AG20443 (cell line): ENCODE measurements at regions not wholly inside any gene's neighbourhood (a gene's known extent, or its start where the extent isn't known, plus 50 kb on each side); places are given as distances from the start of the nearest gene placed in this dataset.

ENCODE experiments used
- DNase-seq: peaks from one replicate; pipeline ENCODE4 v3.0.0; 2012; ENCODE audit warnings: low spot score, mixed read lengths

DNA sequence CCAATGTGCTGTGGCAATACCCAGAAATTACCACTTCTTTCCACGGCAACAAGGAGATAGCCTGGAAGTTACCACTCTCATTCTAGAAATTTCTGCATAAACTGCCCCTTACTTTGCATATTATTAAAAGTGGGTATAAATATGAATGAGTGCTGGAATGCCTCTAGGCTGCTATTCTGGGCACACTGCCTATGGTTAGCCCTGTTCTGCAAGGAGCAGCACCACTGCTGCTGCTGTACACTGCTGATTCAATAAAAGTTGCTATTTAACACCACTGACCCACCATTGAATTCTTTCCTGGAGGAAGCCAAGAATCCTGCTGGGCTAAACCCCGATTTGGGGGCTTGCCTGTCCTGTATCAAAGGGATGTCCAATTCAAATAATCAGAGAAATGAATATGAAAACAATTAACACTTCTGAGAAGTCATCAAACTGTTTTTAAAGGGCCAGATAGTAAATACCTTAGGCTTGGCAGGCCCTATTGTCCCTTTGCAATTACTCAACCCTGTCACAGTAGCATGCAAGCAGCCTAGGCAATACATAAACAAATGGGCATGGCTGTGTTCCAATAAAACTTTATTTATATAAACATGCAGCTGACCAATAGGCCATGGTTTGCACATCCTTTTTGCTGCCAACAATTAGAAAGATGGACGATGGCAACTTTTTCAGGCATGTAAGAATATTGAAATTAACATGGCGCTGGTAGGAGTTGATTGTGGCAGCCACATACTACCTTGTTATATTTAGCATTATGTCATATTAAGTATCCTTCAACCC lies 369.4 kb upstream of the B3GALT2 start:
- DNase-seq: no peak

DNA sequence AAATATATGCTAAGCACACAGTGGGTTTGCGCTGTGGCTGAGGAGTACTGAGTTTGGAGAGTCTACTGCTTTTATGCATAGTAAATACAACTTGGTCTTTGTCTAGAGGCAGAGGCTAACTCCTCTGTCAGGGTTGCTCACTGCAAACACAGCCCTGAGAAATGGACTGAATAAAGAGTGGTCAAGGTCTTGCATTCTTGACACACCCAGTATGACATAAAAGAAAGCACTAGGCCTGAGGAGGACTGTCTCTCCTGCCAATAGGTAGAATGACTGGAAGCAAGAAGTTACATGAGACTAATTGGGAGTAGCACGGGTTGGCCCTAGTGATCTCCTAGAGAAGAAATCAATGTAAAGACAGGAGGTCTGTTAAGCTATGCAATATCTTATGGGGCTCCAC lies 367.2 kb upstream of the B3GALT2 start:
- DNase-seq: no peak

DNA sequence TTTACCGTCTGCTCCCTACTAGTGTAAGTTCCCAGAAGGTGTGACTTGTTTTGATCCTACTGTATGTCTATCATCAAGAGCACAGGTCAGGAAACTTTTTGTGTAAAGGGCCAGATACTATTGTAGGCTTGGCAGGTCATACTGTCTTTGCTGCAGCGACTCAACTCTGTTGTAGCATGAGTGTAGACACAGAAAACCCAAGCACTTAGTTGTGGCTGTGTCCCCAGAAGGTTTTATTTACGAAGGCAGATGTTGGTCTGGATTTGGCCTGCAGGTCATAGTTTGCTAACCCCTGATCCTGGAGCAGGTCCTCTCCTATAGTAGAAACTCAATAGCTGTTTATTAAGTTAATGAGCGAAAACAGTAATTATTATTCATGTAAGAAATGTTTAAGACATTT lies 365.9 kb upstream of the B3GALT2 start:
- DNase-seq: no peak

DNA sequence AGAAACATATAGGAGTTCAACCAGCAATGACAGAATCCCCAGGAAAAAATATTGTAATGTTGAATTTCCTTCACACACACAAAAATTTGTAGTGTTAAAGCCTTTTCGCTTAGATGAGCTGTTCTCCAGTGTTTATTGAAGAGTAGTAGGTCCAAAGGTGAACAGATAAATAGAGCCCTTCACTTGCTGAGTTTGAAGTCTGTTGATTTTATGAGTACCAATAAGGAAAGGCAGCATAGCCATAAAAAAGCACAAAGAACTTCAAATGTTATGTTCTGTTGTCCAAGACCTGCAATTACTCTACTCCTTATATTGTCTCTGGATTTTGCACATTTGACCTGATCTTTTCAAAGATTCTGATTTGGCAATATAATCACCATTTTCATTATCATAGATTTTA lies 362.7 kb upstream of the B3GALT2 start:
- DNase-seq: no peak

DNA sequence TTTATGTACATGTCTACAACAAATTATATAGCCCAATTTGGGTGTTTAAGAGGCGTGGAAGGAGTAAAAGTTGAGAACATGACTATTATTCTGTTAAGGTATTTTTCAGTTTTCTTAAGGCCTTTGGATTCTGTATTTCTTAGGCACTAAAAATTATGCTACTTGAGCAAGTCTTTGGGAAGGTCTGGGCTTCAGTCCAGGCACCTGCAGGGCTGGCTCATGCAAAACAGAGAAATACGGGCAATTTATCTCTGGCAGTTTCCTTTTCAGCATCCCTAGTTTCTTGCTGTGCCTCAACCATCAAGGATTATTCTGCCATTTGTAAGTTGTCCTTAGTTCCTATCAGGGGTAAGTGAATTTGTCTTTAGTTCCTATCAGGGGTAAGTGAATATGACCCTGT lies 358.8 kb upstream of the B3GALT2 start:
- no peak for DNase-seq

DNA sequence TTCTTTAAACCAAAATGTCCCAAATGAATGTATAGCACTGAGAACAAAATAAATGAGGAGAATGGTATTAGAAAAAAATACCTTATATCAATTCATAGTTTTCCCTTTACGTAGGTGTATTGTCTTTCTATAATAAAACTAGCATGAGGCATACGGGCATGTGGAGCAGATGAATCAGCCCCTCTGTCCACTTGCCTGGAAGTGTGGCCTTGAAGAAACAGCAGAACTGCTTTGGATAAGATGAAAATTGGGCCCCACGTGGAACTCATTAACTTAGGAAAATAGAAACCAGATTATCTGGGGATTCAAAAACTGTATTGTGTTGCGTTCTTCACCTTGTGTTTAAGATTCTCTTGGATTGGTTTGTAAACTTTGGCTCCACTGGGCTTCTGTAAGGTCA lies 356.8 kb upstream of the B3GALT2 start:
- DNase-seq: peak; percentile 32

DNA sequence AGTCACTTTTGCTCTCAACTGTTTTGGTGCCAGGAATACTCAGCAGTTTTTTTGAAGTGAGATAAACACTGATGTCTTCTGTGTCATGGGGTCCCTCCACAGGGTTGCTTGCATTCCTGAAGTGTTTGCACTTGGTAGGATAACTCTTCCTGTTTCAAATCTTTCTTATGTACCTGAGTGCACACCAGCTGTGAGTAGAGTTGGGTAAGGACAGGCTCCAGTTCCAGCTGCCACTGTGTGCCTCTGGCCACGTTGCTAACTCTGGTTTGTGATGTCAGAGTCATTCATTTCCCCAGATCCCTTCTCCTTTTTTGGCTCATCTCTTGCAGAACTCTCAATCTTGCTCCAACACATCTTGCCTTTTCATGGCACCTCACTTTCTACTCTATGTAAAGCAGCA lies 356.3 kb upstream of the B3GALT2 start:
- DNase-seq: no peak

DNA sequence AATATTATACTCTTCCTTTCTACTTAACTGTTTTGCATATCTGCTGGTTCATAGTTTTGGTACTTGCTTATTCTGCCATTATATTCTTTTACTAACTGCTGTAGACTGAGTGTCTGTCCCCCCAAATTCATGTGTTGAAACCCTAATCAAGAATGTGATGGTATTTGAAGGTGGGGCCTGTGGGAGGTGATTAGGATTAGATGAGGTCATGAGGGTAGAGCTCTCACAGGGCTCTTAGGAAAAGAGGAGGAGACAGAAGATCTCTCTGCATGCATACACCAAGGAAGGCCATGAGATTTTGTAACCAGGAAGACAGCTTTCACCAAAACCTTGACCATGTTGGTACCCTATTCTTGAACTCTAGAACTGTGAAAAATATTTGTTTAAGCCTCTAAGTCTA lies 354.1 kb upstream of the B3GALT2 start:
- DNase-seq: no peak

DNA sequence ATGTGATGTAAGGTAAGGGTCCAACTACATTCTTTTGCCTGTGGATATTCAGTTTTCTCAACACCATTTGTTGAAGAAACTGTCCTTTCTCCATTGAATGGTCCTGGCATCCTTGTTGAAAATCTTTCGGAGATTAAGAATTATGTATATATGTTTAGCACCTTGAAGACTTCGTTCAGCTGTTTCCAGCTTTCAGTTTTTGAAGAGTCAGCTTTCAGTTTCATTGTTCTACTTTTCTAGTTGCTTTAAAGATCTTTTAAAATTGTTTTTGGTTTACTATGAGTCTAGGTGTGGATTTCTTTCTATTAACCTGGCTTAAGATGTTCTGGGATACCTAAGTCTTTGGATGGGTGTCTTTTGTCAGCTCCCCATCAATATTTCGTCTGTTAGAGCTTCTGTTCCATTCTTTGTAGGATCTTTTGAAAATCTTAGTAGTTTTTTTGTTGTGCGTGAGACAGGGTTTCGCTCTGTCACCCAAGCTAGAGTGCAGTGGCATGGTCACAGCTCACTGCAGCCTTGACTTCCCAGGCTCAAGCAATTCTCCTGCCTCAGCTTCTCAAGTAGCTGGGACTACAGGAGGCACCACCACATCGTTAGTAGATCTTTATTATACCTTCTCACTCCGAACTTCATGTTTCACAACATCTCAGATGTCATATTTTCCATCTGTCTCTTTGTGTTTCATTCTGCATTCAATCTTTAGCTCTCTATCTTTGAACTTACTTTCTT lies 353.5 kb upstream of the B3GALT2 start:
- no peak for DNase-seq

DNA sequence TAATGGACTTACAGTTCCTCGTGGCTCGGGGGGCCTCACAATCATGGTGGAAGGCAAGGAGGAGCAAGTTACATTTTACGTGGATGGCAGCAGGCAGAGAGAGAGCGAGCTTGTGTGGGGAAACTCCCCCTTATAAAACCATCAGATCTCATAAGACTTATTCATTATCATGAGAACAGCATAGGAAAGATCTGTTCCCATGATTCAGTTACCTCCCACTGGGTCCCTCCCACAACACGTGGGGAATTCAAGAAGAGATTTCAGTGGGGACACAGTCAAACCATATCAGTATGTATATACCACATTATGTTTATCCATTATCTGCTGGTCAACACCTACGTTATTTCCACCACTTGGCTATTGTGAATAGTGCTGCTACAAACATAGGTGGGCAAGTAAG lies 352.3 kb upstream of the B3GALT2 start:
- no peak for DNase-seq

DNA sequence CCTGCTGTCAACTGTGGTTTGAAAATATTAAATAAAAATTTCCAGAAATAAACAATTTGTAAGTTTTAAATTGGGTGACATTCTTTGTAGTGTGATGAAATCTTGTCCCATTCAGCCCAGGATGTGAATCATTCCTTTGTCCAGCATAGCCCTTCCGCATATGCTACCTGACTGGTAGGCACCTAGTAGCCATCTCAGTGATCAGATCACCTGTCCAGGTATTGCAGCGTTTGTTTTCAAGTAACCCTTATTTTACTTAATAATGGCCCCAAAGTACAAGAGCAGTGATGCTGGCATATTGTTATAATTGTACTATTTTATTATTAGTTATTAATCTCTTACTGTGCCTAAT lies 351.6 kb upstream of the B3GALT2 start:
- DNase-seq: no peak

DNA sequence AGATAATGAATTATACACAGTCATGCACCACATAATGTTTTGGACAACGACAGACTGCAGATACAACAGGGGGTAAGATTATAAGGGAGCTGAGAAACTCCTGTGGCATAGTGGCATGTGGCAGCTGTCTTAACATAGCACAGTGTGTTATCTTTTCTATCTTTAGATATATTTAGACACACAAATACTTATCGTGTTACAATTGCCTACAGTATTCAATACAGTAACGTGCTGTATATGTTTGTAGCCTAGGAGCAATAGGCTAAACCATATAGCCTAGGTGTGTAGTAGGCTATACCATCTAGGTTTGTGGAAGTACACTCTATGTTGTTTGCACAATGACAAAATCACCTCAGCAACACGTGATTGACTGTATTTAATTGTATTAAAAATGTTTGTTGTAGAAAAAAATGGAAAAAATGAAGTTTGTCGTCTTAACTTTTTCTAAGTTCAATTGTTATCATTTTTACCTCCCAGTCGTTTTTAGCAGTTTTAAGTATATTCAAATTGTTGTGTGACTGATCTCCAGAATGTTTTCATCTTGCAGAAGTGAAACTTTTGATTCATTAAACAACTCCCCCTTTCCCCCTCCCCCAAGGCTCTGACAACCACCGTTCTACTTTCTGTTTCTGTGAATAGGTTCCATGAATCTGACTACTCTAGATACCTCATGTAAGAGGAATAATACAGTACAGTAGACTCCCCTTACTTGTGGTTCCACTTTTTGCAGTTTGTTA lies 351.0 kb upstream of the B3GALT2 start:
- DNase-seq: no peak

DNA sequence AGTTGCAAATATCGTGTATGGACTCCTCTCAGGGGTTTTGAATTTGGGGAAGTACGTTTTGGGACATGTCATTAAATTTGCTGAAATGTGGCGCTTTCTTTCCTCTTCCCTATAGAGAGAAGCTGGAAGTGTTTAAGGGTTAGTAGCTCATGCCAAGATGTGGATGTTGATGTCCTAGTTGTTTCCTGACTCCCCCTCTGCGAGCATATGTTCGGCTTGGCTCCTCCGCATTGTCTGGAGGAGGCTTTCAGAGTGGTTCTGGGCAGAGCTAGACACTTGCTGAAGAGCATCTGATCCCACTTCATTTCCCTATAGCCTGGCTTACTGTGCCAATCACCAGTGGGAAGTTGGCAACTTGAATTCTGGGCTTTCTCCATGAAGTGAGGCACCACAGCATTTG lies 347.4 kb upstream of the B3GALT2 start:
- no peak for DNase-seq

DNA sequence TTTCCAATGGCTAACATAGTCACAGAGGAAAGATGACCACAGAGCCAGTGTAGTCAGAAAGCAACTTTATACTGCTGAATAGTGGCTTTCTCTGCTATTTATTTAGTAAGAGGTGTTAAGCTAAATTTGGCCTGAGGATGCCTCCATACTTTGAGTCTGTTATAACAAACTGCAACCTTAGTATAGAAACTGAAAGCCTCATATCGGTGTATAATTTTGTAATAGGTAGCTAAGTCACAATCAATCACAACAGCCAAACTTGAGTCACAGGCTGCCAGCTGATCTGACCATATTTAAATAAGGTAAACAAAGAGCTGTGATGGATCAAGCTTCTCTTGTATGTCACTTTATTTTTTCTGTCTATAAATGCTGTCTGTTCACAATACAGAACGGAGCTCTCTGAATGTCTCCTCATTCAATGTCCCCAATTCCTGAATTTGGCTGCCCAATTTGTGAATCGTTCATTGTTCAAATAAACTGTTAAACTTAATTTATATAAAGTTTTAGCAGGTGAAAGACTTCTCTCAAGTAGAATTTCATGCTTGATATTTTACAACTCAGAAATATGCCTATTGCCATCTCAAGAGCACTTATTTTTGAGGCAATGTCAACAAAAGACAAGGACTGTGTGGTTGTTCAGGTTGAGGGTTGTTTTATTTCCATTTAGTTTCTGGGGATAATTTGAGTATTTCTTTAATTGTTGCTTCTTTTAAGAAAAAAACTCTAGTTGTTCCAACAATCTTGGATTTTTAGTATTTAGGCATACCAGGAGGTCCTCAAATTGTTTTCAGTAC lies 339.7 kb upstream of the B3GALT2 start:
- no peak for DNase-seq

DNA sequence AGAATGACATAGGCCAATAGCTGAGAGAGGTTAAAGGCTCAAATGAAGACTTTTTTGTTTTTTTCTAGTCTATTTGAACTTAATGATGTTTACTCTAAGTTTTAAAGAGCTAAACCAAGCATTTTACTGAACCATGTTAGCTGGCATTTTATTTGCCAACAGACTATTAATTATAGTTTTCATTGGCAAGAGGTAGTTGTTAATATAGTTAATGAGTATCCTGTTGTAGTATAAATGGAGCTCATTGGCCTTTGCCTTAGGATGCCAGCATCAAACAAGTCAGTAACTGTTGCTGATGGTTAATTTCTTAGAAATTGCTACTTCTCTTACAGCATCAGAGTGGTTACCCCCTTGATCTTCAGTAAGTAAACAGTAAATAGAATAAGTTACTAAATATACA lies 339.0 kb upstream of the B3GALT2 start:
- no peak for DNase-seq

DNA sequence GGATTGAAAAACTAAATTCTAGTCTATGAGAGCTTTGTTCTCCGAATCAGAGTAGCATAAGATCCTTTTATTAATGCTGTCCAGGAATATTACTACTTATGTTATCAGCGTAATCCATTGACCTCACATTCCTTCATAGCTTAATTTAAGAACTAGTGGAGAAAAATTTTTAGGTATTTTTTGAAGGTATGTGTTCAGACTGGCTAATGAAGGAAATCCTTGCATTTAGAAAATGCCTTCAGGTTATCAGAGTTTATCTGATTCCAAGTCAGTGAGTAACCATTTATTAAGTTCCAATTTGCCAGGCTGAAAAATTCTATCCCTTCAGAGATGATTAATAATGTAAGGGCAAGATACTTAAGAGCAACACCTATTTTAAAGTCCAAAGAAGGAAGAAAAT lies 338.2 kb upstream of the B3GALT2 start:
- no peak for DNase-seq

DNA sequence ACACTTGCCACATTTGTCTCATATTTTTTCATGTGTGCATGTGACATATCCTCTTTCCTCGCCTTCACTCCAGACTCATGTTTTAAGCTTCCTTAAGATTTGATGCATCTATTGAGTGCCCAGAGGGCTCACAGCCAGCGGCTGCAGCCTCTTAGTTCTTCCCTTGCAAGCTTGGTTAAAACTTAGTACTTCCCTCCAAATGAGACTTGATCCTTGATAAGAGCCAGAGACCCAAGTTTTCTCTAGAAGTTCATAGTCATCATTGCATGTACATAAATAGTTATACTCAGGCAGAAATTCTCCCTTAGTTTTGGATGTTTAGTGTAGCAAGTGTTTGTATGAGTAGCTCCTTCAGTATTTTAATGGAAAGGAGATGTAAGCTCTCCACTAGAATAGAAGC lies 337.6 kb upstream of the B3GALT2 start:
- DNase-seq: no peak

DNA sequence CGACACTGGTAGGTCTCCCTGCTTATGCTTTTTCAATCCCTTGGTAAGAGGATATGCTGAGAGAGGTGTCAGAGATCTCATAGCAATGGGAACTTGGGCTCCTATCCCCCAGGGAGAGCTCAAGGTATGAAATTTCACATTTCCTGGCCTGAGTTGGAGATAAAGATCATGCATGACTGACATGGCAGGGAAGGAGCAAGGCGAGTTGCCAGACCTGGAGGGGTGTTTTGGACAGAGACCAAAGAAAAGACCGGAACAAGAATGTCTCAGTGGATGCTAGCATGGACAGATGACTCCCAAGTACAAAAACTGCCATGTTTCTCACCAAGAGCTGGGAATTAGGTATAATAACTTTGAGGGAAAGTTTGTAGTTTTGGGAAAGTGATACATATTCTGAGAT lies 334.1 kb upstream of the B3GALT2 start:
- DNase-seq: no peak

DNA sequence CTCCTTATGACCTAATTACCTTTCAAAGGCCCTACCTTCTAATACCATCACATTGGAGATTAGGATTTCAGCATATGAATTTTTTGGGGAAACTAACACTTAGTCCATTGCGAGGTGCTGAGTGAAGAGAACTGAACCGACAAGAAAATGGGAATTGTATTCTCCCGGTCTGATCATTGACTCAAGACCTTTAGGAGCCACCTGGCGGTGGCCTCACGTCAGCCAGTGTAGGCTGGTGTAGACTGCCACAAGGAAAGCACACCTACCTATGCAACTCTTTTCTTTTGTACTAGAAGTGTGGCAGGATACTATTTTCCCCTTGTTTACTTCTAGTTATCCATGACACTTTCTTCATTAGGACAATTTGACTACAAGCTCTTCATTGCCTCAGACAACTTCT lies 333.5 kb upstream of the B3GALT2 start:
- DNase-seq: no peak

DNA sequence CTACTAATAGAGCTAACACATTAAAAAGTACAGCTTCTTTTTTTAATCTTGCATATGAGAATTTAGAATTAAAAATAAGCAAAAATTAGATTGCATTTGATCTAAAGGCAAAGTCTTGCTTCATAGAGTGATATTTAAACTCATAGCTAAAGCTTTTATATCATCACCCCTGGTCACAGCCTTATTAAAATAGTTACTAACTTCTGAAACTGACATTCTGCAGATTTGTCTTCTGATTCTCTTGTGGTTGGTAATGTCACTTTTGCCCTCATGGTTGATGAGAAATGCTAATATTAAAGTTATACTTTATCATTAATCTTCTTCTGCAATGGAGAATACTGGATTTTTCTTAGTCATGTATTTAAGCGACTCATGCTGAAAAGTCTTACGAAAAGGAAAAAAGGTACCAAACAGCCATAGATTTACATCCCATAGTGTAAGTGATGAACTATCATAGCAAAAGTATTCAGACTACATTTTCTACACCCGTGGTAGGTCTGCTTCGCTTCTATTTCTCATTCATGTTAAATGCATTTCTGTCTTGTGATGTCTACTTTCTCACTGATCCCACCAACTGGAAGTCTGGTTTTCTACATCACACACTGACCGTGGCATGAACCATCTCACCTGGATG lies 330.5 kb upstream of the B3GALT2 start:
- no peak for DNase-seq

DNA sequence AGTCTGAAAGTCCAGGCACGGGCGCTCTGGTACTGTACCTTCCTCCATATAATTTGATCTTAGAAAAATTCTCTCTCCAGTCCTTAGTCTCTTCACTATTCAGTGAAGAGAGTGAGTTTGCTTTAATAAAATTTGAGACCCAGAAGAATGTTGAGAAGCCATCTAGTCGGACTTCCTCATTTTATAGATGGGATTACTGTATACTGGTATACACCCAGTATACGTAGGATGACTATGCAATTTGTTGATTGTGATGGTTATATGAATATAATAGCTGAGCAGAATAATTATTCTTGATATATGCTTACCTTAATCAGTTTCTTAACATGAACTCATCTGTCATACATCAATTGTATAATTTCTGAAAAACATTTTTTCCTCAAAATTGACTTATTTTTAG lies 328.0 kb upstream of the B3GALT2 start:
- DNase-seq: no peak

DNA sequence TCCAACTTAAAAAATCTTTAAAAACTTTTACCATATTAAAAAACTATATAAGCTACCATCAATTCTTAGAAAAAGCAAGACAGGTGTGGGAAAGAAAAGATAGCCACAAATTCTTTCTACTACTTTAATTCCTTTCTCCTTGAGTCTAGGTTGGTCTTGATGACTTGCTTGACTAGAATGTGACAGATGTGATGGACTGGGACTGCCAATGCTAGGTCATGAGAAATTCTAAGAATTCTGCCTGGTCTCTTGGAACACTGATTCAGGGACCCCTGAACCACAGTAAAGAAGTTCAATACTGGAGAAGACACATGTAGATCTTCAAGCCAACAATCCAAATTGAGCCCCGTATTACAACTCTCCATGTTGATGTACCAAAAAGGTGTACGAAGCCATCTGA lies 326.6 kb upstream of the B3GALT2 start:
- no peak for DNase-seq
